Adrenal gland (tissue), 5 donors: ENCODE measurements at regions not wholly inside any gene's neighbourhood (a gene's known extent, or its start where the extent isn't known, plus 50 kb on each side); places are given as distances from the start of the nearest gene placed in this dataset.

Experiments
- CTCF ChIP-seq, 6 experiments: fragments of 450-650 bp in 4 of 6; fragments of 200-600 bp in 2 of 6; sonication (generic) in 1 of 6; IDR thresholded peaks; 1 replicate in 5 of 6; 2 replicates in 1 of 6; pipeline versions ENCODE4 v1.5.1 to v1.8.0; 2016 to 2021; ENCODE audit warnings: antibody characterized with exemption in 6 of 6, mild to moderate bottlenecking in 2 of 6, moderate library complexity in 1 of 6
- POLR2A ChIP-seq, 2 donors: fragments of 450-650 bp; IDR thresholded peaks; one replicate each; pipeline ENCODE4 v1.6.1; 2017; ENCODE audit warnings: antibody characterized with exemption in 2 of 2, mild to moderate bottlenecking in 2 of 2, moderate library complexity in 1 of 2
- donor health status: DM: no; HTN: no; CAD: no.

GRCh38 chr7:73931502-73931901, 70.5 kb downstream of the TMEM270 start:
- TF ChIP-seq POLR2A (IDR thresholded peaks at IDR 0.05) (no peak), CTCF (IDR thresholded peaks at IDR 0.05) (no peak)
